HEK293T (cell line): ENCODE measurements at regions not wholly inside any gene's neighbourhood (a gene's known extent, or its start where the extent isn't known, plus 50 kb on each side); places are given as distances from the start of the nearest gene placed in this dataset.

Experiments
- CTCF ChIA-PET: fragments of 350-600 bp; formaldehyde crosslinking; extraction: SDS; loops from one replicate; lab custom pipeline; 2021; ENCODE audit warnings: antibody characterized with exemption, inconsistent platforms; lab: Yijun Ruan, JAX
- POLR2A ChIA-PET: fragments of 350-600 bp; formaldehyde crosslinking; extraction: SDS; loops from one replicate; lab custom pipeline; 2020; ENCODE audit warnings: antibody characterized with exemption, inconsistent platforms; lab: Yijun Ruan, JAX
- DNase-seq: peaks from one replicate; pipeline ENCODE4 v3.0.0; 2012; ENCODE audit warnings: mixed read lengths; ENCODE audit errors: extremely low spot score
- ARNT ChIP-seq: fragments of 450-650 bp; IDR thresholded peaks from 2 replicates; pipeline ENCODE4 v1.6.1; 2017; ENCODE audit warnings: mild to moderate bottlenecking
- BHLHE40 ChIP-seq: fragments of 450-650 bp; IDR thresholded peaks from 2 replicates; pipeline ENCODE4 v1.6.1; 2016; ENCODE audit warnings: mild to moderate bottlenecking, moderate library complexity, borderline replicate concordance
- CTBP1 ChIP-seq: fragments of 450-650 bp; IDR thresholded peaks from 2 replicates; pipeline ENCODE4 v1.6.1; 2016; ENCODE audit warnings: borderline replicate concordance
- ELF4 ChIP-seq: fragments of 450-650 bp; IDR thresholded peaks from 2 replicates; pipeline ENCODE4 v1.6.1; 2017; ENCODE audit warnings: antibody characterized with exemption
- FOXA1 ChIP-seq: fragments of 450-650 bp; IDR thresholded peaks from 2 replicates; pipeline ENCODE4 v1.6.1; 2016; ENCODE audit warnings: mild to moderate bottlenecking
- FOXK2 ChIP-seq: fragments of 450-650 bp; IDR thresholded peaks from 2 replicates; pipeline ENCODE4 v1.6.1; 2016; ENCODE audit warnings: mild to moderate bottlenecking
- FOXM1 ChIP-seq: fragments of 450-650 bp; IDR thresholded peaks from 2 replicates; pipeline ENCODE4 v1.6.1; 2017; ENCODE audit warnings: mild to moderate bottlenecking, borderline replicate concordance
- HDGF ChIP-seq: fragments of 450-650 bp; IDR thresholded peaks from 2 replicates; pipeline ENCODE4 v1.6.1; 2017; ENCODE audit warnings: antibody characterized with exemption, borderline replicate concordance
- L3MBTL2 ChIP-seq: fragments of 450-650 bp; conservative IDR thresholded peaks from 2 replicates; pipeline ENCODE4 v1.6.1; 2016; ENCODE audit warnings: mild to moderate bottlenecking
- LEF1 ChIP-seq: fragments of 450-650 bp; IDR thresholded peaks from 2 replicates; pipeline ENCODE4 v1.6.1; 2017; ENCODE audit warnings: mild to moderate bottlenecking, borderline replicate concordance
- NFRKB ChIP-seq: fragments of 450-650 bp; IDR thresholded peaks from 2 replicates; pipeline ENCODE4 v1.6.1; 2016; ENCODE audit warnings: mild to moderate bottlenecking, moderate library complexity
- SP1 ChIP-seq: fragments of 450-650 bp; IDR thresholded peaks from 2 replicates; pipeline ENCODE4 v1.6.1; 2017
- SUZ12 ChIP-seq: fragments of 450-650 bp; IDR thresholded peaks from 2 replicates; pipeline ENCODE4 v1.6.1; 2016; ENCODE audit warnings: mild to moderate bottlenecking
- TARDBP ChIP-seq: fragments of 450-650 bp; IDR thresholded peaks from 2 replicates; pipeline ENCODE4 v1.6.1; 2016
- ZNF384 ChIP-seq: fragments of 450-650 bp; IDR thresholded peaks from 2 replicates; pipeline ENCODE4 v1.6.1; 2016
- TF ChIP-seq, protein P1 (sequence below): fragments of 450-650 bp; IDR thresholded peaks from 2 replicates; pipeline ENCODE4 v1.6.1; 2016

DNA sequence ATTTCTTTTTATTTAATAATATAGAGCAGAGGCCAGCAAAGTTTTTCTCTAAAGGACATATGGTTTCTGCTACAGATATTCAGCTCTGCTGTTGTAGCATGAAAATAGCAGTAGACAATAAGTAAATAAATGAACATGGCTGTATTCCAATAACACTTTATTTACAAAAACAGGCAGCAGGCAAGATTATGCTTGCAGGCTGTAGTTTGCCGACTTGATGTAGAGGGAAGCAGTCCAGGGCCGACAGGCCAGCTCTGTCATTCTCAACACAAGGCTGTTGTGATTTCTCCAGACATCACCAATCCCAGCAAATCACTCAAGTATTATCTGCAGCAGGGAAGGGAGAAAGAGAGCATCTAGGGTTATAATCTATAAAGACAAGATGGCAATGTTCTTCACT is 1062.5 kb upstream of the PCDH9 start:
- POLR2A ChIA-PET: no interaction called here
- CTCF ChIA-PET: no interaction called here
- no peak for TF ChIP-seq HDGF
- TF ChIP-seq FOXK2: no peak
- no peak for DNase-seq

DNA sequence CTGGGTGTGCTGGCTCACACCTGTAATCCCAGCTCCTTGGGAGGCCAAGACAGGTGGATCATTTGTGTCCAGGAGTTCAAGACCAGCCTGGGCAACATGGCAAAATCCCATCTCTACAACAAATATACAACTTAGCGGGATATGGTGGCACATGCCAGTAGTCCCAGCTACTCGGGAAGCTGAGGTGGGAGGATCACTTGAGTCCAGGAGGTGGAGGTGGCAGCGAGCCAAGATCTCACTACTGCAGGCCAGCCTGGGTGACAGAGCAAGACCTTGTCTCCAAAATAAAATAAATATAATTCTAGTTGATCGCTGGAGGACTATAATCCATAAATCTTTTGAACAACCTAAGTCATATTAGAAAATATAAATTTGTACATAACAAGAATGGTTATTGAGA is 1061.5 kb upstream of the PCDH9 start:
- TF ChIP-seq FOXA1 (no peak), ZNF384 (no peak), NFRKB (no peak), BHLHE40 (no peak), CTBP1 (no peak), ELF4 (no peak), SUZ12 (no peak), LEF1 (no peak), FOXK2 (no peak), SP1 (no peak), FOXM1 (no peak), TARDBP (no peak), HDGF (no peak), ARNT (no peak)
- CTCF ChIA-PET: no interaction called here
- POLR2A ChIA-PET: no interaction called here
- no peak for DNase-seq

DNA sequence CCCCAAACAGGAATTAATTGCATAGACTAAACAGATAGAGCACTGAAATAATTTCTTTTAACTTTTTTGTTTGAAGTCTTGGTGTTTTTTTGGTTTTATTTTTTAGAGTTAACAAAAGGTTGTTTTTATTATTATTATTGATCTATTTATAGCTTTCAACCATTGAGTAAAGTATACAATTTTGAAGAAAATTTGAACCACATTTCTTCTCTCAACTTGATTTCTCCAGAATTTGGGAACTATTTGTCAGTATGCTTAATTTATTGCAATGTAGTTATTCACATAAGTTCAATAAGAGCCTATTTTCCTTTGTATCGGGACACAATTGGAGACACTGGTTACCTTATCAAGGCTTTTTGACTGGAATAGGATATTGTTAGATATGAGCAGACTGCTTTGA is 1045.6 kb upstream of the PCDH9 start:
- ChIA-PET POLR2A (no interaction called here), CTCF (interaction anchor here (0.6 kb wide), 1 partner anchor 10 kb away, joined by 3 read pairs; no protein-coding TSS in a partner anchor)
- TF ChIP-seq FOXM1 (no peak), HDGF (no peak), BHLHE40 (no peak), ELF4 (no peak), SUZ12 (no peak), ARNT (no peak), L3MBTL2 (no peak), FOXA1 (no peak), CTBP1 (no peak), SP1 (no peak)
- TF ChIP-seq, protein P1, sequence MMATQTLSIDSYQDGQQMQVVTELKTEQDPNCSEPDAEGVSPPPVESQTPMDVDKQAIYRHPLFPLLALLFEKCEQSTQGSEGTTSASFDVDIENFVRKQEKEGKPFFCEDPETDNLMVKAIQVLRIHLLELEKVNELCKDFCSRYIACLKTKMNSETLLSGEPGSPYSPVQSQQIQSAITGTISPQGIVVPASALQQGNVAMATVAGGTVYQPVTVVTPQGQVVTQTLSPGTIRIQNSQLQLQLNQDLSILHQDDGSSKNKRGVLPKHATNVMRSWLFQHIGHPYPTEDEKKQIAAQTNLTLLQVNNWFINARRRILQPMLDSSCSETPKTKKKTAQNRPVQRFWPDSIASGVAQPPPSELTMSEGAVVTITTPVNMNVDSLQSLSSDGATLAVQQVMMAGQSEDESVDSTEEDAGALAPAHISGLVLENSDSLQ: no peak
- no peak for DNase-seq

DNA sequence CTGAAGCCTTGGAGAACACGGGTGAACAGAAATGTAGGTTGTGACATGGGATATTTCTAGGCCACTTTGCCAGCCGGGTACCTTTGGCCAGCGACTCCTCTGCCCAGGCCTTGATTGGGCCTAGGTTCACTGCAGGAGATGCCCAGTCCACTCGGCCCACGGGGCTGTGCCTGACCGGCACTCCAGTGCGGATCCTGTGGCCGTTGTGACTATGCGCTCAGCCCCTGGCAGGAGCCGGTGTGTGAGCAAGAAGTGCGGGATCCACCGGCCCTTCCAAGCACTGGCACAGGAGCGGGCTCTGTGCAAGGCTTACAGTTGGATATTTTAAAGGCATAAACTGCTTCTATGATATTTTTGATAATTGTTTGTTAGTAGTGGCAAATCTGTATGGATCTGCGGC is 1042.5 kb upstream of the PCDH9 start:
- TF ChIP-seq ARNT (no peak), SUZ12 (no peak), HDGF (0 out of 2 replicates have a peak, but pooled peaks have one; percentile 72), CTBP1 (no peak), BHLHE40 (no peak)
- TF ChIP-seq, protein P1: no peak
- ChIA-PET POLR2A (no interaction called here), CTCF (no interaction called here)
- DNase-seq: no peak

DNA sequence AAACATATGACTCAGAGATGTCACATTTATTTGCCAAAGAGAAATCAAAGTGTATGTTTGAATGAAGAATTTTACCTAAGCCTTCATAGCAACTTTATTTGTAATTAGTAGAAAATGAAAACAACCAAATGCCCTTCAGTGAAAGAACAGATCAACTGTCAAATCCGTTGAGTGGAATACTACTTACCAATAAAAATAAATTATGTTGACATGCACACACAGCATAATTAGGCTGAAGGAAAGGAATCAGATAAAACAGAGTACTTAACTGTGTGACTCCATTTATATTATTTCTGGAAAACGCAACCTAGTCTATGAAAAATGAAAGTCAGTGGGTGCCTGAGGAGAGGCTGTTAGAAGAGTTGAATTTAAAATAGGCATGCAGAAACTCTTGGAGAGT is 1034.6 kb upstream of the PCDH9 start:
- TF ChIP-seq NFRKB (no peak), HDGF (no peak), ARNT (0 out of 2 replicates have a peak, but pooled peaks have one; percentile 19), ELF4 (no peak), FOXK2 (no peak), SP1 (no peak), CTBP1 (0 out of 2 replicates have a peak, but pooled peaks have one; percentile 25)
- TF ChIP-seq, protein P1: peak; percentile 93
- ChIA-PET POLR2A (no interaction called here), CTCF (no interaction called here)
- DNase-seq: no peak

DNA sequence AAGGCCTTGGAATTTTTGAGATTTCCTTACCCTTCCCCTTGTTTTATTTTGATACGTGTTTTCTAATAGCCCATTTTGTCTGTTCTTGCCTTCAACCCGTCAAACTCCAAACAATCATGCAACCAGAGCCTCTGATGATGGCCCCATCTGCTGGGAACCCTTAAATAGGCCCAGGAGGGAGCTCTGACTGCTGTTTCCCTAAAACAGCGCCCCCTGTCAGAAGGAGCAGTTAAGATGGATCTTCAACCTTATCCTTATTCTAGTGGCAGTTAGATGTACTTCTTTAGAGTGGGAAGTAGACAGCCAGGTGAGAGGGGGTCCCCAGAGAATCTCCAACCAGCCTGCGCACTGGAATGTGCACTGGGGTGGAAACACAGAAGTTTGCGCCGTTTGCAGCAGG is 1031.0 kb upstream of the PCDH9 start:
- ChIA-PET CTCF (no interaction called here), POLR2A (no interaction called here)
- TF ChIP-seq TARDBP (no peak), FOXM1 (no peak), NFRKB (no peak), FOXA1 (no peak), CTBP1 (no peak), ELF4 (no peak), L3MBTL2 (no peak), BHLHE40 (no peak), ARNT (no peak)
- TF ChIP-seq, protein P1: no peak
- DNase-seq: peak; percentile 45
